HCT116 (cell line): ENCODE measurements at regions not wholly inside any gene's neighbourhood (a gene's known extent, or its start where the extent isn't known, plus 50 kb on each side); places are given as distances from the start of the nearest gene placed in this dataset.

Experiments
- ATF3 ChIP-seq: IDR thresholded peaks from 2 replicates; pipeline ENCODE4 v1.6.1; 2012
- EZH2phosphoT487 ChIP-seq: fragments of 200-600 bp; IDR thresholded peaks from 2 replicates; pipeline ENCODE4 v1.6.1; 2018; ENCODE audit warnings: antibody characterized with exemption, borderline replicate concordance
- FOSL1 ChIP-seq: IDR thresholded peaks from 2 replicates; pipeline ENCODE4 v1.6.1; 2012; ENCODE audit warnings: low read depth
- MAX ChIP-seq: IDR thresholded peaks from 2 replicates; pipeline ENCODE4 v1.6.1; 2012
- POLR2A ChIP-seq: IDR thresholded peaks from 2 replicates; pipeline ENCODE4 v1.7.0; 2011; ENCODE audit warnings: borderline replicate concordance; ENCODE audit not compliant: insufficient read depth, insufficient read length; ENCODE audit errors: extremely low read depth
- POLR2AphosphoS5 ChIP-seq: IDR thresholded peaks from 2 replicates; pipeline ENCODE4 v1.6.1; 2011; ENCODE audit warnings: mild to moderate bottlenecking, low read depth, low read length, moderate library complexity
- YY1 ChIP-seq: IDR thresholded peaks from 2 replicates; pipeline ENCODE4 v1.6.1; 2011; ENCODE audit warnings: low read length, low read depth, moderate library complexity, mild to moderate bottlenecking; ENCODE audit not compliant: insufficient replicate concordance; ENCODE audit errors: extremely low read depth
- ZNF274 ChIP-seq: fragments of 200-500 bp; sonication (Bioruptor generic); IDR thresholded peaks from 2 replicates; pipeline ENCODE4 v1.6.1; 2014; ENCODE audit warnings: mild to moderate bottlenecking, low read depth, low read length, inconsistent platforms
- TF ChIP-seq, protein P1 (sequence below), 3 experiments: fragments of 200-600 bp in 1 of 3; sonication (generic) in 1 of 3; IDR thresholded peaks in 2 of 3; conservative IDR thresholded peaks in 1 of 3; 2 replicates each; pipeline ENCODE4 v1.5.1; 2012 to 2017; ENCODE audit warnings: low read depth in 2 of 3, low read length in 2 of 3, antibody characterized with exemption in 1 of 3, borderline replicate concordance in 1 of 3, control low read depth in 1 of 3, mild to moderate bottlenecking in 1 of 3, mixed read lengths in 1 of 3, mixed run types in 1 of 3, moderate library complexity in 1 of 3; ENCODE audit not compliant: insufficient read depth in 1 of 3

DNA sequence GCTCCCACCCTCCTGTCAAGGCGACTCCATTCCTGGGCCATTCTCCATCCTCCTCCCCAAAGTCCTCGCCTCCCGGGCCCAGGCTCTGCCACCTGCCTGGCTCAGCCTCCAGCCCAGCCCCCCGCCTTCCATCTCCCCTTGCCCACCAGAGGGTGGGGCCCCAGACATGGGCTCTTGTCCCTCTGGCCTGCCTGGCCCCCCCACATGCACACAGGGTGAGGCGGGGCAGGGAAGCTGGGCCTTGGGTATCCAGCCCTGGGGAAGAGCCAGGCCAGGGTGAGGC lies 95.2 kb downstream of the YTHDF1 start:
- TF ChIP-seq, protein P1, sequence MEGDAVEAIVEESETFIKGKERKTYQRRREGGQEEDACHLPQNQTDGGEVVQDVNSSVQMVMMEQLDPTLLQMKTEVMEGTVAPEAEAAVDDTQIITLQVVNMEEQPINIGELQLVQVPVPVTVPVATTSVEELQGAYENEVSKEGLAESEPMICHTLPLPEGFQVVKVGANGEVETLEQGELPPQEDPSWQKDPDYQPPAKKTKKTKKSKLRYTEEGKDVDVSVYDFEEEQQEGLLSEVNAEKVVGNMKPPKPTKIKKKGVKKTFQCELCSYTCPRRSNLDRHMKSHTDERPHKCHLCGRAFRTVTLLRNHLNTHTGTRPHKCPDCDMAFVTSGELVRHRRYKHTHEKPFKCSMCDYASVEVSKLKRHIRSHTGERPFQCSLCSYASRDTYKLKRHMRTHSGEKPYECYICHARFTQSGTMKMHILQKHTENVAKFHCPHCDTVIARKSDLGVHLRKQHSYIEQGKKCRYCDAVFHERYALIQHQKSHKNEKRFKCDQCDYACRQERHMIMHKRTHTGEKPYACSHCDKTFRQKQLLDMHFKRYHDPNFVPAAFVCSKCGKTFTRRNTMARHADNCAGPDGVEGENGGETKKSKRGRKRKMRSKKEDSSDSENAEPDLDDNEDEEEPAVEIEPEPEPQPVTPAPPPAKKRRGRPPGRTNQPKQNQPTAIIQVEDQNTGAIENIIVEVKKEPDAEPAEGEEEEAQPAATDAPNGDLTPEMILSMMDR (IDR thresholded peaks at IDR 0.05 in 2 of 3, conservative IDR thresholded peaks at IDR 0.05 in 1 of 3; ENCODE audit: borderline replicate concordance in 1 of 3, insufficient read depth in 1 of 3, low read depth in 2 of 3, low read length in 2 of 3): no peak
- TF ChIP-seq YY1 (no peak), ATF3 (no peak), MAX (no peak), POLR2AphosphoS5 (no peak), ZNF274 (no peak), POLR2A (no peak), EZH2phosphoT487 (no peak), FOSL1 (no peak)
